Peyer's patch (tissue), 4 donors: ENCODE measurements at regions not wholly inside any gene's neighbourhood (a gene's known extent, or its start where the extent isn't known, plus 50 kb on each side); places are given as distances from the start of the nearest gene placed in this dataset.

Experiments used
- DNase-seq, 3 donors: peaks; one replicate each; pipeline ENCODE4 v3.0.0-alpha.2; 2017 to 2019
- H3K27ac ChIP-seq, 4 donors: fragments of 200-600 bp; sonication (generic); one replicate each; pipeline ENCODE4 v1.5.1; 2016 to 2019
- H3K27me3 ChIP-seq, 2 donors: fragments of 200-600 bp; sonication (generic); one replicate each; pipeline ENCODE4 v1.5.1; 2019
- H3K36me3 ChIP-seq, 3 donors: fragments of 200-600 bp; sonication (generic); one replicate each; pipeline ENCODE4 v1.5.1; 2016 to 2019
- H3K4me1 ChIP-seq, 4 donors: fragments of 200-600 bp; sonication (generic); one replicate each; pipeline ENCODE4 v1.5.1; 2016 to 2019
- H3K4me3 ChIP-seq, 4 donors: fragments of 200-600 bp; sonication (generic); 1 replicate in 3 of 4; 2 replicates in 1 of 4; pipeline ENCODE4 v1.5.1; 2016 to 2019; ENCODE audit warnings: mild to moderate bottlenecking in 1 of 4
- H3K9me3 ChIP-seq, 4 donors: fragments of 200-600 bp; sonication (generic); one replicate each; pipeline ENCODE4 v1.5.1; 2016 to 2019; ENCODE audit warnings: mild to moderate bottlenecking in 1 of 4
- CTCF ChIP-seq, 6 experiments: fragments of 450-650 bp in 4 of 6; fragments of 200-600 bp in 2 of 6; sonication (generic) in 1 of 6; IDR thresholded peaks; one replicate each; pipeline ENCODE4 v1.5.1; 2017 to 2019; ENCODE audit warnings: antibody characterized with exemption in 6 of 6, mild to moderate bottlenecking in 3 of 6, moderate library complexity in 1 of 6
- POLR2A ChIP-seq, 2 donors: fragments of 450-650 bp; IDR thresholded peaks; one replicate each; pipeline ENCODE4 v1.5.1; 2017; ENCODE audit warnings: antibody characterized with exemption in 2 of 2, mild to moderate bottlenecking in 2 of 2, moderate library complexity in 2 of 2

DNA sequence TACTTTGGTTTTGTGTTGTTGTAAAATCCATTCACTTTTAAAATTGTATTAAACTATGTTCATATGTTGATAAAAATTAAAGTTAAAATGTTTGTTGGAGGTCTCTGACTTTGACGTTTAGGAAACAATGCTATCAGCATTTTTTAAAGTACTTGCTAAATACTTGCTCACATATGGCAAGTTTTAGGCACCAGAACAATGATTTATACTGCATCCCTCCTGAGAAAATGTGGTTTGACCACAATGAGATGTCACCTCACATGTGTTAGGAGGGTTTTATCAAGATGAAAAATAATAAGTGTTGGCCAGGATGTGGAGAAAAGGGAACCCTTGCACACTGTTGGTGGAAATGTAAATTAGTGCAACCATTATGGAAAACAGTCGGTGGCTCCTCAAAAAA is 180.8 kb downstream of the HSD17B3 start:
- Histone ChIP-seq H3K4me3 (no peak overlapping the region), H3K27me3 (no peaks in the 10 kb centered on the region), H3K36me3 (no peaks in the 10 kb centered on the region), H3K4me1 (peaks cover 0 to 8% (median 0%) of the 10 kb centered on the region in 4 donors), H3K27ac (no peak overlapping the region), H3K9me3 (no peaks in the 10 kb centered on the region)
- DNase-seq, result no peak
- TF ChIP-seq POLR2A (IDR thresholded peaks at IDR 0.05), result no peak
- TF ChIP-seq CTCF (IDR thresholded peaks at IDR 0.05), result no peak

DNA sequence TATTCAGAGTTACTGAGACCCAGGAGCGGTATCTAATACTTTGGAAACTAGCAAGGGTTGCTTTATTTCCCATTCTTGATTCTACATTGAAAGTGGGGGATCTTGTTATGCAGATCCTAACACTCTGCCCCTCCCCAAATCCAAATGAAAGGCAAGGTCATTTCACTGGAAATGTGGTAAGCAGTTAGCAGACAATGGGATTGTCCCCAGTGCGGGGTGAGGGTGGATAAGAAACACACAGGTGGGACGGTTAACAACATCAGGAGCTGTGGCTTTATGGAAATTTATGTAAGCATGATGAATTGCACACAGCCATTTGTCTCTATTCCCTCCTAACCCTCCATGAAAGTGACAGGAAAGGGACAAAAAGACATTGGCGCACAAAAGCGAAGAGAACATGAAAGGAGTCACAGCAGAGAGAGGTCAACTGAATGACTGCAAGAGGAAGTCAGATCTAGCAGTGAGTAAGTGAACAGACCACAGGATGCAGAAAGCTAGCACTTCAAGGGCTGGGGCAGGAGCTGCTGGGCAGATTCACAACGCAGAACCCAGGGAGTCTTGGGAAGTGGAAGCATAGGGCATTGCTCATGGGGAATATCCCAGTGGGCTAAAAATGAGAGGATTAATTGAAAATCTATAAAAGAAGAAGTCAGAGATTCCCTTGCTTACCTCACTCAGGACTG is 184.4 kb downstream of the HSD17B3 start:
- TF ChIP-seq CTCF (IDR thresholded peaks at IDR 0.05) (no peak), POLR2A (IDR thresholded peaks at IDR 0.05) (no peak)
- no peak for DNase-seq
- Histone ChIP-seq H3K4me3 (no peak overlapping the region), H3K27me3 (no peaks in the 10 kb centered on the region), H3K9me3 (no peaks in the 10 kb centered on the region), H3K36me3 (no peaks in the 10 kb centered on the region), H3K4me1 (peaks cover 0 to 8% (median 0%) of the 10 kb centered on the region in 4 donors), H3K27ac (no peak overlapping the region)

- Histone ChIP-seq H3K27ac (peak overlapping the region in 3 of 4 donors; percentile 23 to 36 (median 30)), H3K27me3 (no peaks in the 10 kb centered on the region), H3K4me3 (no peak overlapping the region), H3K9me3 (no peaks in the 10 kb centered on the region), H3K4me1 (peaks cover 0 to 8% (median 0%) of the 10 kb centered on the region in 4 donors), H3K36me3 (no peaks in the 10 kb centered on the region)
- TF ChIP-seq CTCF (IDR thresholded peaks at IDR 0.05) (no peak), POLR2A (IDR thresholded peaks at IDR 0.05) (no peak)
- DNase-seq, result peak in 2 of 3 donors; percentile 52 to 60
These were observed 185.5 kb downstream of the HSD17B3 start for GRCh38 chr9:96116275-96117064.

DNA sequence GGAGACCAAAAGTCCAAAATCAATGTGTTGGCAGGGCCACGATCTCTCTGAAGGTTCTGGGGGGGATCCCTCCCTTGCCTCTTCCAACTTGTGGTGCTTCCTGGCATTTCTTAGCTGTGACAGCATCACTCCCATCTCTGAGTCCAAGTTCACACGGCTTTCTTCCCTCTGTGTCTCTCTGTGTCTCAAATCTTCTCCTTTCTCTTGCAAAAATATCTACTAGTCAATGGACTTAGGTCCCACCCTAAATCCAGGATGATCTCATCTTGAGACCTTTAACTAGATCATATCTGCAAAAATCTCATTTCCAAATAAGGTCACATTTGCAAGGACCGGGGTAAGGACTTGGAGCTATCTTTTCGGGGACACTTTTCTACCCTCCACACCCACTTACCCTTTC is 186.1 kb downstream of the HSD17B3 start:
- Histone ChIP-seq H3K27me3 (no peaks in the 10 kb centered on the region), H3K4me1 (peaks cover 0 to 8% (median 0%) of the 10 kb centered on the region in 4 donors), H3K9me3 (no peaks in the 10 kb centered on the region), H3K36me3 (no peaks in the 10 kb centered on the region), H3K27ac (peak overlapping the region in 2 of 4 donors; percentile 23 to 36), H3K4me3 (no peak overlapping the region)
- TF ChIP-seq CTCF (IDR thresholded peaks at IDR 0.05), result no peak
- no peak for TF ChIP-seq POLR2A (IDR thresholded peaks at IDR 0.05)
- DNase-seq, result no peak

GRCh38 chr9:96113032-96113431 is 188.9 kb downstream of the HSD17B3 start:
- H3K27ac ChIP-seq, result no peak overlapping the region
- H3K27me3 ChIP-seq, result no peaks in the 10 kb centered on the region
- no peak for DNase-seq
- peaks cover 0 to 8% (median 0%) of the 10 kb centered on the region in 4 donors for H3K4me1 ChIP-seq
- TF ChIP-seq CTCF (IDR thresholded peaks at IDR 0.05) (no peak), POLR2A (IDR thresholded peaks at IDR 0.05) (no peak)
- H3K9me3 ChIP-seq, result no peaks in the 10 kb centered on the region
- no peak overlapping the region for H3K4me3 ChIP-seq
- no peaks in the 10 kb centered on the region for H3K36me3 ChIP-seq
